ENCODE measurements at regions not wholly inside any gene's neighbourhood (a gene's known extent, or its start where the extent isn't known, plus 50 kb on each side); places are given as distances from the start of the nearest gene placed in this dataset.

GRCh38 chr15:94041746-94042145 is 189.6 kb upstream of the MCTP2 start:
- no peak for TF ChIP-seq POLR2A (IDR thresholded peaks at IDR 0.05)
- no peak for TF ChIP-seq CTCF (IDR thresholded peaks at IDR 0.05)
- Histone ChIP-seq H3K27ac (no peak overlapping the region), H3K27me3 (no peaks in the 10 kb centered on the region), H3K4me1 (no peaks in the 10 kb centered on the region), H3K36me3 (no peaks in the 10 kb centered on the region), H3K9me3 (no peaks in the 10 kb centered on the region), H3K4me3 (no peak overlapping the region)
- DNase-seq: no peak
- WGBS, 2 donors: 77 to 81% methylated on average over 3 of the region's 3 CpGs
- intact Hi-C loops (cut with DNase I): no loop called here

GRCh38 chr15:94040541-94041248 is 190.7 kb upstream of the MCTP2 start:
- Histone ChIP-seq H3K27ac (no peak overlapping the region), H3K27me3 (no peaks in the 10 kb centered on the region), H3K4me3 (no peak overlapping the region), H3K4me1 (no peaks in the 10 kb centered on the region), H3K36me3 (no peaks in the 10 kb centered on the region), H3K9me3 (no peaks in the 10 kb centered on the region)
- 73 to 84% methylated on average over 2 of the region's 2 CpGs for WGBS, 2 donors
- DNase-seq: no peak
- intact Hi-C loops (cut with DNase I): no loop called here
- TF ChIP-seq POLR2A (IDR thresholded peaks at IDR 0.05) (no peak), CTCF (IDR thresholded peaks at IDR 0.05) (peak in 1 of 6 experiments; percentile 27)

- H3K27ac ChIP-seq: no peak overlapping the region
- no peak overlapping the region for H3K4me3 ChIP-seq
- 53 to 75% methylated on average over 2 of the region's 2 CpGs for WGBS, 2 donors
- no peaks in the 10 kb centered on the region for H3K9me3 ChIP-seq
- H3K4me1 ChIP-seq: no peaks in the 10 kb centered on the region
- intact Hi-C loops (cut with DNase I): no loop called here
- no peaks in the 10 kb centered on the region for H3K36me3 ChIP-seq
- no peak for DNase-seq
- no peak for TF ChIP-seq POLR2A (IDR thresholded peaks at IDR 0.05)
- TF ChIP-seq CTCF (IDR thresholded peaks at IDR 0.05): no peak
- H3K27me3 ChIP-seq: peaks cover 0 to 5% (median 0%) of the 10 kb centered on the region in 4 donors
Measured at GRCh38 chr15:94036156-94036555, 195.2 kb upstream of the MCTP2 start.

- intact Hi-C loops (cut with DNase I): no loop called here
- no peaks in the 10 kb centered on the region for H3K9me3 ChIP-seq
- H3K27ac ChIP-seq: no peak overlapping the region
- TF ChIP-seq POLR2A (IDR thresholded peaks at IDR 0.05) (no peak), CTCF (IDR thresholded peaks at IDR 0.05) (no peak)
- 86 to 100% methylated on average over 1 to 7 of the region's 17 CpGs for WGBS, 2 donors
- DNase-seq: no peak
- H3K27me3 ChIP-seq: peaks cover 0 to 5% (median 0%) of the 10 kb centered on the region in 4 donors
- no peaks in the 10 kb centered on the region for H3K4me1 ChIP-seq
- no peaks in the 10 kb centered on the region for H3K36me3 ChIP-seq
- H3K4me3 ChIP-seq: no peak overlapping the region
Measured at GRCh38 chr15:94033683-94034020, 197.7 kb upstream of the MCTP2 start.

- DNase-seq: no peak
- intact Hi-C loops (cut with DNase I): no loop called here
- Histone ChIP-seq H3K36me3 (no peaks in the 10 kb centered on the region), H3K4me3 (no peak overlapping the region), H3K27me3 (peaks cover 0 to 5% (median 0%) of the 10 kb centered on the region in 4 donors), H3K27ac (no peak overlapping the region), H3K9me3 (no peaks in the 10 kb centered on the region), H3K4me1 (no peaks in the 10 kb centered on the region)
- 63 to 64% methylated on average over 8 of the region's 8 CpGs for WGBS, 2 donors
- TF ChIP-seq POLR2A (IDR thresholded peaks at IDR 0.05): no peak
- no peak for TF ChIP-seq CTCF (IDR thresholded peaks at IDR 0.05)
Measured at GRCh38 chr15:94033014-94033682, 198.2 kb upstream of the MCTP2 start.
